LNCaP clone FGC (cell line): ENCODE measurements at regions not wholly inside any gene's neighbourhood (a gene's known extent, or its start where the extent isn't known, plus 50 kb on each side); places are given as distances from the start of the nearest gene placed in this dataset.

Source experiments
- DNase-seq: peaks from one replicate; pipeline ENCODE4 v3.0.0-alpha.2; 2011; ENCODE audit warnings: low read depth
- H3K4me3 ChIP-seq: 2 replicates; pipeline ENCODE4 v1.5.1; 2011; ENCODE audit warnings: mild to moderate bottlenecking, low read depth, low read length, control low read depth
- TF ChIP-seq, protein P1 (sequence below): IDR thresholded peaks from 2 replicates; pipeline ENCODE4 v1.5.1; 2012; ENCODE audit warnings: mild to moderate bottlenecking; ENCODE audit not compliant: control insufficient read depth, insufficient read depth; ENCODE audit errors: extremely low read depth

DNA sequence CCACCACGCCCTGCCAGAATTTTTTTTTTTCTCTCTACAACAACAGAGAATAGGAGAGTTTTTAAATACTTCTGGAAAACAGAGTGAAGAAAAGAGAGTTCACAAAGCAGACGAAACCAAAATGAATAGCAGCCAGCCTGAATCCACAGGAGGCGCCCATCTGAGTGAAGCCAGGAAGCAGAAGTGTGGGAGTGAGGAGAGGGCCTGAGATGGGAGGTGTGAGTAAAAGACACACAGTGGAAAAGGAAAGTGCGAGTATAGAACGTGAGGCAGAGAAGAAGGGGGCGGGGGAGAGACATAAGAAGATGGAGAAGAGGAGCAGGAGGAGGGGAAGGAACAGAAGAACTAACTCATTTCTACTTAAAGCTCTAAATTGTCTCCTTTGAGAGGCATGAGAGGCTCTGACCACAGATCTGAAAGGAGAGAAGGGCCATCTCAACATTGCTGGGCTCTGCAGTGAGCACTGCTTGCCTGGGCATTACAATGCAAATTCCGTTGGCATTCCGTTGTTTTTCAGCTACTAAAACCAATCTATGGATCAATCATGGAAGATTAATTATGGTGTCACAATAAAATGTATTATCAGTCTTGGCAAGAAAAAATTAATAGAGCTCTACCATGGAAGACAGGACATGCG, 140.1 kb upstream of the CPSF6 start:
- TF ChIP-seq, protein P1, sequence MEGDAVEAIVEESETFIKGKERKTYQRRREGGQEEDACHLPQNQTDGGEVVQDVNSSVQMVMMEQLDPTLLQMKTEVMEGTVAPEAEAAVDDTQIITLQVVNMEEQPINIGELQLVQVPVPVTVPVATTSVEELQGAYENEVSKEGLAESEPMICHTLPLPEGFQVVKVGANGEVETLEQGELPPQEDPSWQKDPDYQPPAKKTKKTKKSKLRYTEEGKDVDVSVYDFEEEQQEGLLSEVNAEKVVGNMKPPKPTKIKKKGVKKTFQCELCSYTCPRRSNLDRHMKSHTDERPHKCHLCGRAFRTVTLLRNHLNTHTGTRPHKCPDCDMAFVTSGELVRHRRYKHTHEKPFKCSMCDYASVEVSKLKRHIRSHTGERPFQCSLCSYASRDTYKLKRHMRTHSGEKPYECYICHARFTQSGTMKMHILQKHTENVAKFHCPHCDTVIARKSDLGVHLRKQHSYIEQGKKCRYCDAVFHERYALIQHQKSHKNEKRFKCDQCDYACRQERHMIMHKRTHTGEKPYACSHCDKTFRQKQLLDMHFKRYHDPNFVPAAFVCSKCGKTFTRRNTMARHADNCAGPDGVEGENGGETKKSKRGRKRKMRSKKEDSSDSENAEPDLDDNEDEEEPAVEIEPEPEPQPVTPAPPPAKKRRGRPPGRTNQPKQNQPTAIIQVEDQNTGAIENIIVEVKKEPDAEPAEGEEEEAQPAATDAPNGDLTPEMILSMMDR: no peak
- no peak overlapping the region for H3K4me3 ChIP-seq
- DNase-seq: no peak

DNA sequence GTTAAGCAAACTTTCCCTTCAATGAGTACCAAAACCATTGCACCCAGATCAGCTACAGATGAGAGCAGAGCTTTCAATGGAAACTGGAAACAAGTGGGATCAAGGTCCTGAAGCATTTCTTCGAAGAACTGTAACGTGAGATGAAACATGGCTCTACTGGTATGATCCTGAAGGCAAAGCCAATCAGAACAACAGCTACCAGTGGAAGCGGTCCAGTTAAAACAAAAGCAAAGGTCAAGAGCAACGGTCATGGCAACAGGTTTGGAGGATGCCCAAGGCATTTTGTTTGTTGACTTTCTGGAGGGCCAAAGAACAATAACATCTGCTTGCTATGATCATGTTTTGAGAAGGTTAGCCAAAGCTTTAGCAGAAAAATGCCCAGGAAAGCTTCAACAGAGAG, 137.9 kb upstream of the CPSF6 start:
- TF ChIP-seq, protein P1: no peak
- peak; percentile 84 for DNase-seq
- H3K4me3 ChIP-seq: no peak overlapping the region

DNA sequence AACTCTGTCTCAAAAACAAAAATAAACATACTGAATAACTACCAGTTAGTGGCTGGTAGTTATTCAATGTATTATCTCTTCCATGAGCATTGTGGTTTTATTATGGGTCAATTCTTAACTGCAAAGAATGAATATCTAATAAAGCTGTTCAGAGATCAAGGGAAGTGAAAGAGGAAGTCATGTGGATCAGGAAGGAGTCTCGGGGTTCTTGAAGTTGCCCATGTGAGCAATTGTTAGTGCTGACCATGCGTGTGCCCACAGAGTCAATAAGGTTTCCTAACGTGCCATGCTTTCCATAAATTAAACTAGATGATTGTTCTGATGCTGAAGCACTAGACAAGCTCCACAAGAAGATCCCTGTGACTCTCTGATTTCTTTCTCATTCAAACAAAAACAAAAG, 136.5 kb upstream of the CPSF6 start:
- DNase-seq: no peak
- H3K4me3 ChIP-seq: no peak overlapping the region
- TF ChIP-seq, protein P1: no peak

DNA sequence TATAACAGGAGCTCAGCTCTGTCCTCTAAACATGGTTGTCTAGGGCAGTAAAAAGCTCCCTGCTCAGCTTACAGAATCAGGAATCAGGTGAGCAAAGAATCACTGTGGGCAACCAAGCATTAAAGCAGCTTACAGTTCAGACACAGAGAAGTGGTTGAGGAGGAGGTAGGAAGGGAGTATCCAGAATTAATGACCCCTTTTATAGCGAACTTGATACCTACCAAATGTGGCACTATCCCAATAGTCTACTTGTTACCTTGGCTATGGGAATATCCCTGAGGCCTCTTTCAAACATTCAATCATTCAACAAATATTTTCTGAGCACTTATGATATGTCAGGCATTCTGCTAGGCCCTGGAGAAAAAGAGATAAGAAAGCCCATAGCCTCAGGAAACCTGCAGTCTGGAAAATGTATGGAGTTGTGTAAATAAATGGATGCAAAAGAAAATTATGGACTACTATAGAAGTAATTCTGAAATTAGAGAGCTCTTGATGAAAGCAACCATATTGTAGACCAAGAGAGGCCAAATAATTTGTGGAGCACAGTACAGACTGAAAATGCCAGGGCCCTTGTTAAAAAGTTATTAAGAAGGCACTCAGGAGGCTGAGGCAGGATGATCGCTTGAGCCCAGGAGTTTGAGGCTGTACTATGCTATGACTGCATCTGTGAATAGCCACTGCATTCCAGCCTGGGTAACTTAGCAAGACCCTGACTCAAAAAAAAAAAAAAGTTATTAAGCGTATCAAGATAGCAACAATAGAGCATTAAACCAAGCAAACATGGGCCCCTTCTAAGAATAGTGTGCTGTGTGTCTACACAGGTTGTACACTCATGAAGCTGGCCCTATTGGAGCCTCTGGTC, 134.0 kb upstream of the CPSF6 start:
- TF ChIP-seq, protein P1: no peak
- no peak overlapping the region for H3K4me3 ChIP-seq
- no peak for DNase-seq

DNA sequence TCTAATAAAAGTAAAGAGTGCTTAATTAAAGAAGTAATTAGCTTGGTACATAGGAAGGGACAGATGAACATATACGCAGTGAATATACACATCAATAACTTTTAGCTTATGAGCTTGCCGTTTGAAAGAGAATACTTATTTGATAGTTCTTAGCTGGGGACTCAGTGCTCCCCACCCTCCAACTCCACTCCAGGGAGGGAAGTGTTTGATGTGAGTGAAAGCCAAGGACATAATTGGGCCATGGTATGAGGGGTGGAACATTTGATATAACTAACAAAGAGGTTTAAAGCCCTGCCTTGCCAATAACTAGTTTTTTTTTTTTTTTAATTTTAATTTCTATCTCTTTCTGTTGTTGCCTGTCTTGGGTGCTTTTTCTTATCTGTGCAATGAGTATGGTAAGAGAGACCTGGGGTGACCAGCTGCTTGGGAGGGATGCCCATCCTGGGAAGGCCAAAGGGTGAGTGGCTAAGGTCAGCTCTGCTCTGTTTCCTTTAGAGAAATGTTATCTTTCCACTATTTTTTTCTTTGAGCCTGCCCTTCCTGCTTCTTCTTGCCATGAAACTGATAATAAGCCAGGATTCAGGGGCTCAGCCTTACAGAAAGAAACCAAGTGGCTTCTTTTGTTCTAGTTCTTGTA, 132.8 kb upstream of the CPSF6 start:
- no peak for DNase-seq
- no peak overlapping the region for H3K4me3 ChIP-seq
- TF ChIP-seq, protein P1: no peak

DNA sequence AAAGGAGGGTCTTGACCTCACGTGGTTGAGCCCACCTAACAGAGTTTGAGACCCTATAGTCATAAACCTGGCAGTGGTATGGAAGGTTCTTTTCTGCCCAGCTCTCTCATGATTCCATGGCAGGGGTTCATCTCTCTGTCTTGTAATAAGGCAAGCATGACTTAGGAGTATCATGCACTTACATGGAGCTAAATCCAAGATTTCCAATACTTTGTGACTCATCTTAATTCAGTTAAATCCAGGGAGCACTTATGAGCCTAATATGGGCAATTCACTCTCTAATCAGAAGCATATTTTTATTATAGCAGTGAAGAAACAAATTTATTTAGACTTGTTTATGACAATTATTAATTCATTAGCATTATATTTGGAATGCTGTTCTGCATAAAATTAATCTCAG, 131.8 kb upstream of the CPSF6 start:
- DNase-seq: no peak
- no peak overlapping the region for H3K4me3 ChIP-seq
- TF ChIP-seq, protein P1: no peak
